Ectodermal cell (in vitro differentiated cells): ENCODE measurements at regions not wholly inside any gene's neighbourhood (a gene's known extent, or its start where the extent isn't known, plus 50 kb on each side); places are given as distances from the start of the nearest gene placed in this dataset.

Source experiments
- H3K27ac ChIP-seq: 2 replicates; pipeline ENCODE4 v1.7.0; 2013; ENCODE audit warnings: mild to moderate bottlenecking, low read depth, low read length; ENCODE audit not compliant: insufficient read depth, poor library complexity, severe bottlenecking
- H3K27me3 ChIP-seq: 2 replicates; pipeline ENCODE4 v1.7.0; 2013; ENCODE audit warnings: mild to moderate bottlenecking, low read length; ENCODE audit not compliant: insufficient read depth, control insufficient read depth, poor library complexity, severe bottlenecking
- H3K36me3 ChIP-seq: one replicate; pipeline ENCODE4 v1.7.0; 2013; ENCODE audit warnings: low read length; ENCODE audit not compliant: control insufficient read depth, insufficient read depth
- H3K4me1 ChIP-seq: one replicate; pipeline ENCODE4 v1.7.0; 2013; ENCODE audit warnings: low read length; ENCODE audit not compliant: control insufficient read depth, insufficient read depth
- H3K4me3 ChIP-seq: 2 replicates; pipeline ENCODE4 v1.7.0; 2013; ENCODE audit warnings: low read depth, low read length, control low read depth; ENCODE audit not compliant: insufficient read depth
- H3K9me3 ChIP-seq: 2 replicates; pipeline ENCODE4 v1.7.0; 2013; ENCODE audit warnings: mild to moderate bottlenecking, low read length, moderate library complexity; ENCODE audit not compliant: control insufficient read depth
- WGBS, 2 experiments: methylation state at CpG; one replicate each; pipeline ENCODE4 v1.1.7; 2013; ENCODE audit warnings: missing lambda C conversion rate in 2 of 2; 5-methylcytosine and 5-hydroxymethylcytosine counted together

DNA sequence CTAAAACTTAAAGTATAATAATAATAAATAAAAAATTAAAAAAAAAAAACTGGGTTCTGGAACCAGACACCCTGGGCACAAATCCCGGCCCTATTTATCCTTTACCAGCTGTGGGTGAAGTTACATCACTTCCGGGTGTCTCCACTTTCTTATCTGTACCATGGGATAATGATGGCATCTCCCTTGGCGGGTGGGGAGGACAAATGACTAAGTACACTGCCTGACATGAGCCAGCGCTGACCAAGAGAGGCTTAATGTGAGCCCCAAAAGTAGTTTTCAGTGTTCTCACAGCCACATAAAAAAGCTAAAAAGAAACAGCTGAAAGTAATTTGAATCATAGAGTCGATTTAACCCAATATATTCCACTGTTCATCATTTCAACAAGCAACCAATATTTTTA is 424.9 kb downstream of the SOX9 start:
- Histone ChIP-seq H3K27ac (no peak overlapping the region), H3K9me3 (no peaks in the 10 kb centered on the region), H3K4me3 (no peak overlapping the region), H3K27me3 (no peaks in the 10 kb centered on the region), H3K36me3 (no peaks in the 10 kb centered on the region), H3K4me1 (no peaks in the 10 kb centered on the region)
- WGBS, 2 experiments, result 93 to 96% methylated on average over 5 of the region's 5 CpGs

DNA sequence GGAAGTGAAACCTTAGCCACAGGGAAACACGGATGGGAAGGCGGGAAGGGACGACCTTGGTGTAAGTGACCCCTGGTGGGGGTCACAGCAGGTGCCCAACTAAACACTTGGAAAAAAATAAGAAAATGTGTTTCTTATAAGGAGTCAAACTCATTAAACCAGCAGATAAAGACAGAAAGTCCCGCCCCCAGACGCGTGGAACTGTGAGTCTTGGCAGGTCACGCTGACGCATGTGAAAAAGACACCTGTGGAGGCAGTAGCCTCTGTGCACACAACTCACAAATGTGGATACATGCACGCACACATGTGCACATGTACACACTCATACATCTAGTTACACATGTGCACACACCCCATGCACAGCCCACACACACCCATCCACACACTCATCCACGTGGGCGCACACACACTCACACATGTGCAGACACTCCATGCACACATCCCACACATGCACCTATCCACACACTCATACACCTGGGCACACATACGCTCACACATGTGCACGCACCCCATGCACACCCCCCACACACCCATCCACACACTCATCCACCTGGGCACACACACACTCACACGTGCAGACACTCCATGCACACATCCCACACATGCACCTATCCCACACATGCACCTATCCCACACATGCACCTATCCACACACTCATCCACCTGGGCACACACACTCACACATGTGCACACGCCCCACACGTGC is 432.4 kb downstream of the SOX9 start:
- no peaks in the 10 kb centered on the region for H3K36me3 ChIP-seq
- no peak overlapping the region for H3K27ac ChIP-seq
- no peaks in the 10 kb centered on the region for H3K9me3 ChIP-seq
- WGBS, 2 experiments, result 91 to 92% methylated on average over 16 of the region's 16 CpGs
- H3K4me1 ChIP-seq, result no peaks in the 10 kb centered on the region
- no peak overlapping the region for H3K4me3 ChIP-seq
- no peaks in the 10 kb centered on the region for H3K27me3 ChIP-seq

DNA sequence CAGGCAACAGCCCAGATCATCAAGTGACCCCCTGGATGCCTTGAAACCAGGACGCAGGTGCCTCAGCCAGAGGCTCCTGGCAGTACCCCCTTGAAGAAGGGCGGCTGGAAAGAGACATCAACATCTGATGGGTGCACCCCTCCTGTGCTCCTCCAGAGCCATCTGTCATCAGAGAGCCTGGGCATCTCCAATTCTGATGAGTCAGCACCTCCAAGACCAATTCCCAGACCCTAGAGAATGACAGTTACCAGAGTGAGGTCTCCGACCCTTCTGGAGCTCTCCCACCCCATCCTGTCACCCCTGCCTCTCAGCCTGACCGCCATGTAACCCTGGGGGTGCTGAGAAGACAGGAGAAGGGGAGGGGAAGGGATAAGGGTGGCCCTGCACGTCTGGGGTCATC is 433.7 kb downstream of the SOX9 start:
- Histone ChIP-seq H3K9me3 (no peaks in the 10 kb centered on the region), H3K27ac (no peak overlapping the region), H3K4me1 (no peaks in the 10 kb centered on the region), H3K36me3 (no peaks in the 10 kb centered on the region), H3K27me3 (no peaks in the 10 kb centered on the region), H3K4me3 (no peak overlapping the region)
- WGBS, 2 experiments, result 87 to 90% methylated on average over 5 of the region's 5 CpGs

DNA sequence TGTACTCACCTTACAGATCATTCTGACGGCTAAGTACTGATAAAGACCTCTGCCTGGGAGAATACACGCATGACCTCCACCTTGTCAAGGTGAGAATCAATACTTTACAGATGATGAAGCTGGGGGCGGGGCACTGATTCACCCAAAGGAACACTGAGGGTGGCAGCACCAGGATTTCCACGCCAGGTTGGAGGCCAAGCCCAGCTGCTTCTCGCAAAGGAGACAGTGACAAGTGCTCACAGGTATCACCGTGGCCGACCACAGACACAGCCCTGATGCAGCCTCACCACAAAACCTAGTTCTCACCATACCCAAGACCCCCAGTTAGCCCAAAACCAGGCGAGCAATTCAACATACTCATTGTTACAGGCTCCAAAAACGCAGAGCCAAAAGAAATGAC is 434.2 kb downstream of the SOX9 start:
- Histone ChIP-seq H3K4me3 (no peak overlapping the region), H3K27me3 (no peaks in the 10 kb centered on the region), H3K36me3 (no peaks in the 10 kb centered on the region), H3K9me3 (no peaks in the 10 kb centered on the region), H3K27ac (no peak overlapping the region), H3K4me1 (no peaks in the 10 kb centered on the region)
- 87 to 91% methylated on average over 9 of the region's 9 CpGs for WGBS, 2 experiments

DNA sequence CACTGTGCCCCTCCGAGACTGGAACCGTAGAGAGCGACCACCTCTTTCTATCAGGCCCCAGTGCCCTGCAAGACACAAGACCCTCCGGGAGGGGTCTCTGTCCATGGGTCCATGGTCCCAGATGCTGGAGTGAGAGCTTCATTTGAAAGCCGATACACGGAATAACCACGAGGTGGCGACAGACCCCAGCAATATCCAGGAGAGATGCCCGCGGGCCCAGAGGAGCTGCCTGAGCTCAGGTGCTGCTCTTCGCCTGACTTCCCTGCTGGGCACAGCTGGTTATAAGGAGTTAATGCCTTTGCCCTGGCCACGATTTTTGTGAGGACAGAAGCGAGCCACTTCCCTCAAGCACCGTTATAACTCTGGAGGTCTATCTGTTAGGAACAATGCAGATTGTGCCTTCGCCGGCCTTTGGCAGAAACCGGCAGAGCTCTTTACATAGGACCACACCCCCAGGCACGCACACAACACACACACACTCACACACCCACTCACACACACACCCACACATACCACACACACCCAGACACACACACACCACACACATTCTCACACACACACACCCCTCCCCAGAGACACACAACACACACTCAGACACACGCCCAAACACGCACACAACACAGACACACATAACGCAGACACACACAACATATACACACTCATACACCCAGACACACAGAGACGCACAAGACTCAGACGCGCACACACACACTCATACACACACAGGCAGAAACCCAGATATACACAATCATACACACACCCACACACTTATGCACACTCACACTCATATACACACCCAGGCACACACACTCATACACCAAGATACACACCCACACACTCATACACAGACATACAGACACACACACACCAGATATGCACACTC is 436.4 kb downstream of the SOX9 start:
- peaks cover 3% of the 10 kb centered on the region for H3K4me1 ChIP-seq

DNA sequence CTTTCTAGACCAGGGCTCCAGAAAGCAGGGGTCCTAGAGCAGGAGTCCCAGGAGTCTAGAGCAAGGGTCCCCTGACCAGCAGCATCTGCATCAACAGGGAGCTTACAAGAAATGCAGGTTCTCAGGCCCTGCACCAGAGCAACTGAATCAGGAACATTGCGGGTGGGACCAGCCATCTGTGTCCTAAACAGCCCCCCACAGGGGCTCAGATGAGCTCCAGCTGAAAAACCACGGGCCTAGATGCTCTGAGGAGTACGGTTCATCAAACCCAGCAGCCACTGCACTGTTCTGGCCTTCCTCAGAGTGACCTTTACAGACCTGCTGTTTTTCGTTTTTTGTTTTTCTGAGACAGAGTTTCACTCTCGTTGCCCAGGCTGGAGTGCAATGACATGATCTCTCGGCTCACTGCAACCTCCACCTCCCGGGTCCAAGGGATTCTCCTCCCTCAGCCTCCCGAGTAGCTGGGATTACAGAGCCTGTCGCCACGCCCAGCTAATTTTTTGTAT is 438.2 kb downstream of the SOX9 start:
- Histone ChIP-seq H3K9me3 (no peaks in the 10 kb centered on the region), H3K4me1 (peaks cover 3% of the 10 kb centered on the region), H3K27me3 (no peaks in the 10 kb centered on the region), H3K27ac (no peak overlapping the region), H3K36me3 (no peaks in the 10 kb centered on the region), H3K4me3 (no peak overlapping the region)
- 87 to 88% methylated on average over 10 of the region's 10 CpGs for WGBS, 2 experiments

More for the DNA sequence above, 436.4 kb downstream of the SOX9 start:
- H3K27ac ChIP-seq, result no peak overlapping the region
- H3K27me3 ChIP-seq, result no peaks in the 10 kb centered on the region
- H3K4me3 ChIP-seq, result no peak overlapping the region
- no peaks in the 10 kb centered on the region for H3K9me3 ChIP-seq
- 42 to 45% methylated on average over 24 of the region's 24 CpGs for WGBS, 2 experiments
- H3K36me3 ChIP-seq, result no peaks in the 10 kb centered on the region

DNA sequence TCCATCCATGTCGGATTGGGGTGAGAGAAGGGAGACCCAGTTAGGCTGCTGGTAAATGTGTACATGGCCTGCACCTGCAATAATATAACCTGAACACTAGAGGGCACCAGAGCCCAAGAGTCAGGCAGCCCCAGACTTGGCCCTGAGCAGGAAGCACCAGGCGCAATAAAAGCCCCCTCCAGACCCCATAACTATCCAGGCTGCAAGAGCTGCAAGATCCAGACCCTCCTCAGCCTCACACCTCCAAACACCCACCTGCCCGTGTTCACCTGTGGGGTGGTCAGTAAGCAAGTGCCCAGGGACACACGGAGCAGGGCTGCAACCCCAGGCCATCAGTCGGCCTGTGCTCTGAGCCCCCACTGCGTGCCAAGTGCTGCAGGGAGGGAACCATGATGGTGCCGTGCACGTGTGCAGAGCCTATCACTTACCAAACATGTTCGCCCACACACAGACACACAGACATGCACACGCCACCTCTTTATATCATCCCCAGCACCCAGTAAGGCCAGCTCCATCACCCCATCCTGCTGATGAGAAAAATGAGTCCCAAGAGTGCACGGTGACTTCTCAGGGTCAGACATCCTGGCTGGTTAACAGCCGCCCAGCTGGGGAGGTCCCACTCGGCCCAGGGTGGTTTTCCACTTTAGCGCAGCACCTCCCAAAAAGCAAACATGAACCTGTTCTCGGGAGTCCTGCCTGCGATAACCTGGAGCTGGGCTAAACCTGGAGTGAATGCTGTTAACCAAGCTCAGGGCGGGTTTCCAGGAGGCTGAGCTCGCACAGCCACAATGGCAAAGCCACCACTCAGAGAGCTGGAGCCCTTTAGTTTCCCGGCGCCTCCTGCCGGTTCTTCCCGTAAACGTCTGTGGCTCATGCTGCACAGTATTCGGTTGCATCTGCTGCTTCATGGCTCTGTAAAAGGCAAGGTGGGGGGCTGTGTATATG is 439.8 kb downstream of the SOX9 start:
- Histone ChIP-seq H3K4me1 (peaks cover 3% of the 10 kb centered on the region), H3K36me3 (no peaks in the 10 kb centered on the region), H3K4me3 (no peak overlapping the region), H3K27ac (no peak overlapping the region), H3K27me3 (no peaks in the 10 kb centered on the region), H3K9me3 (no peaks in the 10 kb centered on the region)
- 69 to 71% methylated on average over 24 of the region's 24 CpGs for WGBS, 2 experiments

DNA sequence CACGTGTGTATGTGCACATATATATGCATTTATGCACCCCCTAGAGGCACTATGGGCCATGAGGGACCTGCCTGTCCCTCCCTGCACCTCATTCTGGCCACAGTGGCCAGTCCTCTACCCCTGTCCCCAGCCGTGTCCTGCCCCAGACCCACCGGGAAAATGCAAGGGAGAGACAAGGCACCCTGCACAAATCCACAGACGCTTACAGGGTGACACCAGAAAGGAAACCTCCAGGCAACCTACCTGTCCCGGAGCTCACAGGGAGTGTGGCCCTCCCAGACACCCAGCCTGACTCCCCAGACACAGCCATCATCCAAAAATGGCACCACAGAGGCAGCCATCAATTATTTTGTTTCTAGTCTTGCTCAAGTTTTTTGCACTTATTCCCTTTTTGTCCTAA is 440.4 kb downstream of the SOX9 start:
- Histone ChIP-seq H3K9me3 (no peaks in the 10 kb centered on the region), H3K27me3 (no peaks in the 10 kb centered on the region), H3K4me1 (peaks cover 3% of the 10 kb centered on the region), H3K27ac (no peak overlapping the region), H3K4me3 (no peak overlapping the region), H3K36me3 (no peaks in the 10 kb centered on the region)
- WGBS, 2 experiments, result 83 to 85% methylated on average over 5 of the region's 5 CpGs

DNA sequence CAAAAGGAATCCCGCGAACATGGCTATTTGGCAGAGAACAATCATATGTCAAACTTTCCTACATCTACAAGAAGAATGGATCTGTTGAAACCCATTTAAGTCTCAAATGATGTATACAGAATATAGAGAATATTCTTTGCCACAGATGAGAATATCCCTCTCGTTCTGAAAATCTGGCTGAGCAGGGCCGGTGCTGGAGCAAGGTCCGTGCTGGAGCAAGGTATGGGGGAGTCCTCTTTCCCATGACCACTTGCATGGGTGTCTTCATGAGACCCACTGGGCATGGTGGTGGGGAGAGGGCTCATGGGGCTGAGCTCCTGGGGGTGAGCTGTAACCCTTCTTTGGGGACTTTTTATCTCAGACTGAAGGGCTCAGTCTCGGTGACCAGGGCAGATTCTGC is 440.9 kb downstream of the SOX9 start:
- Histone ChIP-seq H3K9me3 (no peaks in the 10 kb centered on the region), H3K4me3 (no peak overlapping the region), H3K27ac (no peak overlapping the region), H3K27me3 (no peaks in the 10 kb centered on the region), H3K36me3 (no peaks in the 10 kb centered on the region), H3K4me1 (peaks cover 3% of the 10 kb centered on the region)
- WGBS, 2 experiments, result 92 to 97% methylated on average over 6 of the region's 6 CpGs
